Small intestine (tissue), 7 donors: ENCODE measurements at regions not wholly inside any gene's neighbourhood (a gene's known extent, or its start where the extent isn't known, plus 50 kb on each side); places are given as distances from the start of the nearest gene placed in this dataset.

Experiments
- DNase-seq, 2 donors: peaks; one replicate each; pipeline versions ENCODE4 v3.0.0 to v3.0.0-alpha.2; 2013
- FAIRE-seq: peaks from 2 replicates; lab custom pipeline; 2012; peaks lifted over from hg19 to GRCh38; lab: Jason Lieb, UNC
- H3K27ac ChIP-seq, 3 donors: one replicate each; pipeline ENCODE4 v1.5.1; 2013; ENCODE audit warnings: low read length in 2 of 3, mild to moderate bottlenecking in 2 of 3, control low read depth in 1 of 3, inconsistent platforms in 1 of 3, low read depth in 1 of 3, moderate library complexity in 1 of 3
- H3K27me3 ChIP-seq, 3 donors: one replicate each; pipeline ENCODE4 v1.6.1; 2013; ENCODE audit warnings: low read length in 3 of 3, inconsistent platforms in 1 of 3; ENCODE audit not compliant: control insufficient read depth in 3 of 3, insufficient read depth in 3 of 3
- H3K36me3 ChIP-seq, 3 donors: one replicate each; pipeline ENCODE4 v1.6.1; 2013; ENCODE audit warnings: low read length in 3 of 3, inconsistent platforms in 1 of 3, low read depth in 1 of 3, mild to moderate bottlenecking in 1 of 3, moderate library complexity in 1 of 3; ENCODE audit not compliant: control insufficient read depth in 3 of 3, insufficient read depth in 2 of 3
- H3K4me1 ChIP-seq, 3 donors: one replicate each; pipeline ENCODE4 v1.6.1; 2013; ENCODE audit warnings: low read length in 2 of 3, inconsistent platforms in 1 of 3, low read depth in 1 of 3, mild to moderate bottlenecking in 1 of 3, moderate library complexity in 1 of 3; ENCODE audit not compliant: control insufficient read depth in 3 of 3, insufficient read depth in 2 of 3
- H3K4me3 ChIP-seq, 3 donors: one replicate each; pipeline ENCODE4 v1.5.1; 2013; ENCODE audit warnings: low read length in 3 of 3, control low read depth in 1 of 3, inconsistent platforms in 1 of 3, low read depth in 1 of 3, mild to moderate bottlenecking in 1 of 3, moderate library complexity in 1 of 3
- H3K9me3 ChIP-seq, 2 donors: one replicate each; pipeline ENCODE4 v1.6.1; 2013; ENCODE audit warnings: low read depth in 1 of 2, low read length in 1 of 2; ENCODE audit not compliant: control insufficient read depth in 2 of 2, insufficient read depth in 1 of 2
- WGBS, 3 donors: extraction: QIAGEN DNeasy Blood & Tissue Kit; methylation state at CpG; one replicate each; pipeline ENCODE4 v1.1.7; 2013; 5-methylcytosine and 5-hydroxymethylcytosine counted together
- donor health status: healthy with polysubstance abuse.
- donor health status: control.
- donor health status: control.
- donor health status: Bipolar disorder and iron deficiency.
- donor health status: healthy.

DNA sequence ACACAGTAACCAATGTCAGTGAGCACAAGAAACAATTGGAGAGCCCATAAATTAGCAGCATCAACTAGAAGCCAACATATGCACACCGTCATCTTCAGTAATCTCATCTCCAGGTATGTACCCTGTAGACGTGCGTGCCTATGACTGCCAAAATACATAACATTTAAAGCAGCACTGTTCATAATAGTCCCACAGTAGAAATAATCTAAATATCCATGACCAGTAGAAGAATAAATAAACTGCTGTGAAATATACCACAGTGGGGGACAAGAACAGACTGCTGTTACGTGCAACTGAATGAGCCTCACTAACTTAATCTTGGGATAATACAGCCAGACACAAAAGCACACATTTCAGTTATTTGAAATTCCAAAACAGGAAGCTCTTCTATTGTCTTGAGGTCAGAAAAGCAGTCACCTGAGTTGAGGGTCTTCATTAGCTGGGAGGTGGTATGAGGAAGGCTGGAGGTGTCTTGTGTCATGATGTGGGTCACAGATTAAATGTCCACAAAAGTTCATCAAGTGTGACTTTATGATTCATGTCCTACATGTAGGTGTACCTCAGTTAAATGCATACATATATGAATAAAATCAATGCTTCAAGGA lies 454.2 kb upstream of the AKR1E2 start:
- no peaks in the 10 kb centered on the region for H3K9me3 ChIP-seq
- H3K4me1 ChIP-seq: no peaks in the 10 kb centered on the region
- H3K27me3 ChIP-seq: no peaks in the 10 kb centered on the region
- no peaks in the 10 kb centered on the region for H3K36me3 ChIP-seq
- FAIRE-seq (no peak), DNase-seq (no peak)
- no peak overlapping the region for H3K4me3 ChIP-seq
- WGBS, 3 donors: 85 to 90% (median 89%) methylated on average over 4 of the region's 4 CpGs
- no peak overlapping the region for H3K27ac ChIP-seq

- no peak for FAIRE-seq
Observed at GRCh38 chr10:4370376-4370775, 455.6 kb upstream of the AKR1E2 start.

GRCh38 chr10:4361581-4361980 lies 464.4 kb upstream of the AKR1E2 start:
- H3K4me1 ChIP-seq: no peaks in the 10 kb centered on the region
- H3K27ac ChIP-seq: no peak overlapping the region
- no peak overlapping the region for H3K4me3 ChIP-seq
- no peak for FAIRE-seq
- WGBS, 3 donors: 81 to 84% (median 82%) methylated on average over 3 of the region's 3 CpGs
- H3K9me3 ChIP-seq: no peaks in the 10 kb centered on the region
- DNase-seq: no peak
- H3K36me3 ChIP-seq: no peaks in the 10 kb centered on the region
- no peaks in the 10 kb centered on the region for H3K27me3 ChIP-seq

More at GRCh38 chr10:4370376-4370775, 455.6 kb upstream of the AKR1E2 start:
- Histone ChIP-seq H3K27me3 (no peaks in the 10 kb centered on the region), H3K9me3 (no peaks in the 10 kb centered on the region), H3K4me3 (no peak overlapping the region), H3K36me3 (no peaks in the 10 kb centered on the region), H3K4me1 (no peaks in the 10 kb centered on the region), H3K27ac (no peak overlapping the region)
- no peak for DNase-seq
- 71 to 90% (median 79%) methylated on average over 1 of the region's 1 CpG for whole genome bisulfite sequencing, 3 donors

- H3K4me3 ChIP-seq: no peak overlapping the region
- FAIRE-seq (no peak), DNase-seq (no peak)
- no peaks in the 10 kb centered on the region for H3K4me1 ChIP-seq
- no peaks in the 10 kb centered on the region for H3K27me3 ChIP-seq
- H3K36me3 ChIP-seq: no peaks in the 10 kb centered on the region
- no peaks in the 10 kb centered on the region for H3K9me3 ChIP-seq
- no peak overlapping the region for H3K27ac ChIP-seq
- WGBS, 3 donors: 77 to 80% (median 77%) methylated on average over 5 of the region's 5 CpGs
Observed at GRCh38 chr10:4359003-4359402, 467.0 kb upstream of the AKR1E2 start.

DNA sequence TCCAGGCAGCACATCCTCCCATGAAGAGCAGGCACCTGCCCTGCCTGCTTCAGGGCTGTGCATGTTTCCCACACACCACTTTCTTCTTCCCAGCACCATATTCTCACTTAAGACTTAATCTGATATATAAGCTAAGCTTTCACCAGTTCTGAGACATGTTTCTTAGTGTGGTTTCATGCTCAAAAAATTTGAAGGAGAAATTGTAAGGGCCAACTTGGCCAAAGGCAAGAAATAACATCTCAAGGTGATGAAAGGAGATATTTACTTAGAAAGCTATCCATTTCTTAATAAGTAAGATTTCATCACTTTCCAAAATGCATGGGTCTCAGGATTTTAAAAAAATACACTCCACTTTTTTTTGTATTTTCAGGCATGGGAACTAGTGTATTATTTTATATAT lies 468.1 kb upstream of the AKR1E2 start:
- no peaks in the 10 kb centered on the region for H3K36me3 ChIP-seq
- DNase-seq (no peak), FAIRE-seq (no peak)
- H3K4me1 ChIP-seq: no peaks in the 10 kb centered on the region
- H3K9me3 ChIP-seq: no peaks in the 10 kb centered on the region
- no peaks in the 10 kb centered on the region for H3K27me3 ChIP-seq
- H3K4me3 ChIP-seq: no peak overlapping the region
- no peak overlapping the region for H3K27ac ChIP-seq

DNA sequence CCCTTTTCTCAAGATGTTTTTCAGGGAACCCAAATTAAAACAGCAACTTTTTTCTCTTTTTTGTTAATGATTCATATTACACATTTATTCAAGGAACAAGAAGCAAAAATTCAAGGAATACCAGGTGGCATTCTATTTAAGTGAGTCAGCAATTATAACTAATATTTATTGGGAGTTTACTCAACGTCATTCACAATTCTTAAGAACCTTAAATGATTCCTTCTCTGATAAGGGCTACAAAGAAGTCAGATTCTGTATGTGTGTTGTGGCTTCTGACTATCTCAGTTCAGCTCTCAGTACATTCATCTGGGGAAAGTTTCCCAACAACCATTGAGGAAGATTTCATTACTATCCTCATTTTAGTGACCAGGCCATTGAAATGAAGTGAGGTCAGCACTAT lies 470.7 kb upstream of the AKR1E2 start:
- Histone ChIP-seq H3K9me3 (no peaks in the 10 kb centered on the region), H3K36me3 (no peaks in the 10 kb centered on the region), H3K27ac (no peak overlapping the region), H3K4me3 (no peak overlapping the region), H3K4me1 (no peaks in the 10 kb centered on the region), H3K27me3 (no peaks in the 10 kb centered on the region)
- no peak for FAIRE-seq
- WGBS, 3 donors: 18 to 51% (median 38%) methylated on average over 1 of the region's 1 CpG
- DNase-seq: no peak

GRCh38 chr10:4354382-4354812 lies 471.6 kb upstream of the AKR1E2 start:
- no peak overlapping the region for H3K4me3 ChIP-seq
- H3K27ac ChIP-seq: no peak overlapping the region
- no peaks in the 10 kb centered on the region for H3K27me3 ChIP-seq
- 30 to 69% (median 42%) methylated on average over 7 of the region's 7 CpGs for WGBS, 3 donors
- DNase-seq: no peak
- H3K9me3 ChIP-seq: no peaks in the 10 kb centered on the region
- FAIRE-seq: no peak
- no peaks in the 10 kb centered on the region for H3K4me1 ChIP-seq
- no peaks in the 10 kb centered on the region for H3K36me3 ChIP-seq

GRCh38 chr10:4353964-4354363 lies 472.0 kb upstream of the AKR1E2 start:
- Histone ChIP-seq H3K36me3 (no peaks in the 10 kb centered on the region), H3K9me3 (no peaks in the 10 kb centered on the region), H3K4me3 (no peak overlapping the region), H3K27ac (no peak overlapping the region), H3K27me3 (no peaks in the 10 kb centered on the region), H3K4me1 (no peaks in the 10 kb centered on the region)
- DNase-seq (no peak), FAIRE-seq (no peak)
- WGBS, 3 donors: 0 to 12% (median 0%) methylated on average over 1 of the region's 1 CpG

GRCh38 chr10:4353059-4353655 lies 472.9 kb upstream of the AKR1E2 start:
- no peak overlapping the region for H3K27ac ChIP-seq
- 35 to 62% (median 48%) methylated on average over 11 of the region's 11 CpGs for WGBS, 3 donors

More at GRCh38 chr10:4353059-4353655, 472.9 kb upstream of the AKR1E2 start:
- H3K9me3 ChIP-seq: no peaks in the 10 kb centered on the region
- no peaks in the 10 kb centered on the region for H3K4me1 ChIP-seq
- no peaks in the 10 kb centered on the region for H3K36me3 ChIP-seq
- DNase-seq (no peak), FAIRE-seq (no peak)
- H3K27me3 ChIP-seq: no peaks in the 10 kb centered on the region
- no peak overlapping the region for H3K4me3 ChIP-seq
